Hepatocyte (in vitro differentiated cells): ENCODE measurements at regions not wholly inside any gene's neighbourhood (a gene's known extent, or its start where the extent isn't known, plus 50 kb on each side); places are given as distances from the start of the nearest gene placed in this dataset.

ENCODE experiments used
- DNase-seq: peaks from one replicate; pipeline ENCODE4 v3.0.0-alpha.2; 2016; ENCODE audit warnings: low spot score
- H2AFZ ChIP-seq: fragments of 200-600 bp; sonication (generic); 2 replicates; pipeline ENCODE4 v1.6.0; 2016; ENCODE audit warnings: antibody characterized with exemption, mild to moderate bottlenecking
- H3K27ac ChIP-seq: fragments of 200-600 bp; sonication (generic); 2 replicates; pipeline ENCODE4 v1.5.1; 2016; ENCODE audit warnings: mild to moderate bottlenecking
- H3K27me3 ChIP-seq: fragments of 200-600 bp; sonication (generic); 2 replicates; pipeline ENCODE4 v1.6.1; 2016
- H3K36me3 ChIP-seq: fragments of 200-600 bp; sonication (generic); replicated peaks from 2 replicates; pipeline ENCODE4 v1.5.1; 2016; ENCODE audit warnings: low read depth; ENCODE audit not compliant: insufficient read depth
- H3K4me1 ChIP-seq: fragments of 200-600 bp; sonication (generic); 2 replicates; pipeline ENCODE4 v1.5.1; 2016; ENCODE audit warnings: mild to moderate bottlenecking, moderate library complexity; ENCODE audit not compliant: insufficient read depth
- H3K4me2 ChIP-seq: fragments of 200-600 bp; sonication (generic); 2 replicates; pipeline ENCODE4 v1.6.0; 2016
- H3K4me3 ChIP-seq: fragments of 200-600 bp; sonication (generic); 2 replicates; pipeline ENCODE4 v1.5.1; 2016; ENCODE audit warnings: mild to moderate bottlenecking
- H3K79me2 ChIP-seq: fragments of 200-600 bp; sonication (generic); 2 replicates; pipeline ENCODE4 v1.6.0; 2017; ENCODE audit warnings: mild to moderate bottlenecking
- H3K9me2 ChIP-seq: fragments of 200-600 bp; sonication (generic); replicated peaks from 2 replicates; pipeline ENCODE4 v1.6.0; 2017; ENCODE audit warnings: mild to moderate bottlenecking; ENCODE audit not compliant: insufficient read depth
- H3K9me3 ChIP-seq: fragments of 200-600 bp; sonication (generic); 2 replicates; pipeline ENCODE4 v1.5.1; 2016; ENCODE audit warnings: low read depth, mild to moderate bottlenecking
- H4K20me1 ChIP-seq: fragments of 200-600 bp; sonication (generic); 2 replicates; pipeline ENCODE4 v1.6.0; 2016; ENCODE audit warnings: mild to moderate bottlenecking; ENCODE audit not compliant: insufficient read depth, poor library complexity, severe bottlenecking
- CTCF ChIP-seq: fragments of 200-600 bp; sonication (generic); IDR thresholded peaks from 2 replicates; pipeline ENCODE4 v1.5.1; 2016; ENCODE audit warnings: antibody characterized with exemption, mild to moderate bottlenecking; ENCODE audit not compliant: poor library complexity
- EZH2 ChIP-seq: fragments of 200-600 bp; sonication (generic); IDR thresholded peaks from 2 replicates; pipeline ENCODE4 v1.6.1; 2016; ENCODE audit warnings: antibody characterized with exemption, mild to moderate bottlenecking, borderline replicate concordance
- EZH2phosphoT487 ChIP-seq: fragments of 200-600 bp; sonication (generic); IDR thresholded peaks from one replicate; pipeline ENCODE4 v1.6.1; 2018; ENCODE audit warnings: antibody characterized with exemption, mild to moderate bottlenecking, low read depth, moderate library complexity; ENCODE audit not compliant: unreplicated experiment, severe bottlenecking
- WGBS: methylation state at CpG from one replicate; pipeline ENCODE4 v1.1.6; 2016; ENCODE audit warnings: low lambda C conversion rate; ENCODE audit errors: missing lambda C conversion rate; 5-methylcytosine and 5-hydroxymethylcytosine counted together

DNA sequence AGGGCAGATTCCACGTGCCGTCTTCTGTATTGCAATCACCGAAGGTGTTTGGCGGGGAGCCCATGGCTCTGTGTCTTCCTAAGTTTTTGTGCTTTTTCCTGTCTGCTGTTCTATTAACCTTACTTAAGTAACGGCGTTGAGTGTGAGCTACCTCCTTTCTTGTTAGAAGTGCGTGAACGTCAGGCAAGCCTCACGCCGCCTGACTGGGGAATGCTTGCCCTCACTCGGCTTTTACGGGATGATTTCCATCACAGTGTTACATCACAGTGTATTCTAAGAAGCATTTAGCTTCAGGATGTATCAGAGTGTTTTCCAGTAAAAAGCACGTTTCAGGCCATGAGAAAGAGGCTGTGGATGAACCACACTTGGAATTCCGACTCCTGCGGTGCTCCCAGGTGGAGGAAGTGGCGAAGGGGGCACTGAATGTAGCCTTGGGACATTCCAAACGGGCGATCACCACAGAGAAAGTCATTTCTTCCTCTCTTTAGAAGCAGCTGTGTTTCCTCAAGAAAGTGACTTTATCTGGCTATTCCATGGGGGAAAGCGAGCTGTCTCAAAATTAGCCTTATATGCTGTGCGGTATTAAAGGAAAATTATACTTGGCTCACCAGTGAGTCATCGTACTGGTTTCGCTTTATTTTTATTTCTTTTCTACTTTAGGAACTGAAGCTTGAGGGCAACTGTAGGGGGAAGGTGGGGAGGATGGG, 290.7 kb downstream of the KLF6 start:
- H4K20me1 ChIP-seq, result no peaks in the 10 kb centered on the region
- no peaks in the 10 kb centered on the region for H3K79me2 ChIP-seq
- DNase-seq, result no peak
- H3K9me3 ChIP-seq, result no peaks in the 10 kb centered on the region
- no peak overlapping the region for H3K4me3 ChIP-seq
- H2AFZ ChIP-seq, result no peak overlapping the region
- H3K36me3 ChIP-seq, result no peaks in the 10 kb centered on the region
- no peaks in the 10 kb centered on the region for H3K9me2 ChIP-seq
- no peaks in the 10 kb centered on the region for H3K4me1 ChIP-seq
- peak overlapping the region; percentile 4 for H3K27ac ChIP-seq
- 86% methylated on average over 22 of the region's 22 CpGs for WGBS
- H3K27me3 ChIP-seq, result no peaks in the 10 kb centered on the region
- no peak for TF ChIP-seq EZH2phosphoT487
- no peak for TF ChIP-seq EZH2
- no peak for TF ChIP-seq CTCF
- no peak overlapping the region for H3K4me2 ChIP-seq

GRCh38 chr10:3493621-3494020, 291.4 kb downstream of the KLF6 start:
- Histone ChIP-seq H2AFZ (no peak overlapping the region), H3K9me2 (no peaks in the 10 kb centered on the region), H3K36me3 (no peaks in the 10 kb centered on the region), H3K79me2 (no peaks in the 10 kb centered on the region), H3K27ac (no peak overlapping the region), H4K20me1 (no peaks in the 10 kb centered on the region), H3K4me2 (no peak overlapping the region), H3K4me3 (no peak overlapping the region), H3K27me3 (no peaks in the 10 kb centered on the region), H3K9me3 (no peaks in the 10 kb centered on the region), H3K4me1 (no peaks in the 10 kb centered on the region)
- DNase-seq, result no peak
- WGBS, result 95% methylated on average over 1 of the region's 1 CpG
- TF ChIP-seq EZH2phosphoT487 (no peak), CTCF (no peak), EZH2 (no peak)

DNA sequence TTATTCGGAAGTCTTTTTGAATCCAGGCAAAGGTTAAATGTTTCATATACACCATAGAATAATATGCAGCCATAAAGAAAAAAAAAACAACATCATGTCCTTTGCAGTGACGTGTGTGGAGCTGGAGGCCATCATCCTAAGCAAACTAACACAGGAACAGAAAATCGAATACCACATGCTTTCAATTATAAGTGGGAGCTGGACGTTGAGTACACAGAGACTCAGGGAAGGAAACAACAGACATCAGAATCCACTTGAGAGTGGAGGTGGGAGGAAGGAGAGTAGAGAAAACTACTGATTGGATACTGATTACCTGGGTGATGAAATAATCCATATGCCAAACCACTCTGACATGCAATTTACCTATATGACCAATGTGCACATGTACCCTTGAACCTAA, 293.4 kb downstream of the KLF6 start:
- no peak overlapping the region for H3K4me2 ChIP-seq
- H3K36me3 ChIP-seq, result no peaks in the 10 kb centered on the region
- H3K79me2 ChIP-seq, result no peaks in the 10 kb centered on the region
- no peak overlapping the region for H2AFZ ChIP-seq
- H3K9me2 ChIP-seq, result no peaks in the 10 kb centered on the region
- WGBS, result 57% methylated on average over 4 of the region's 4 CpGs
- no peak overlapping the region for H3K4me3 ChIP-seq
- peaks cover 5% of the 10 kb centered on the region for H3K4me1 ChIP-seq
- H4K20me1 ChIP-seq, result no peaks in the 10 kb centered on the region
- no peak for DNase-seq
- TF ChIP-seq EZH2, result no peak
- TF ChIP-seq CTCF, result no peak
- H3K27ac ChIP-seq, result no peak overlapping the region
- no peaks in the 10 kb centered on the region for H3K9me3 ChIP-seq
- H3K27me3 ChIP-seq, result no peaks in the 10 kb centered on the region

DNA sequence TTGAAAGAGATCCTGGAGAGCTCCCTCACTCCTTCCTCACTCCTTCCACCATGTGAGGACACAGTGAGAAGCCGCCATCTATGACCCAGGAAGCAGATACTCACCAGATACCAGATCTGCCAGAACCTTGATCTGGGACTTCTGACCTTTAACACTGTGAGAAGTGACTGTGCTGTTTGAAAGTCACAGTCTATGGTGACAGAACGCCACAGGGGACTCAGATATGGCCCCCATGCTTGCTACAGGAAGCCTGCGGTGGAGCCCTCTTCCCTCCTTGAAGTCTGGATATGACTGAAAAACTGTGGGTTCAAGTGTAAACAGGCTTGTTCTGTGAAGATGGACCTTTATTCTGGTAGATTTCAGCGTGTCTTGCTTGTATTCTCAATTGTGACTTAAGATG, 297.8 kb downstream of the KLF6 start:
- TF ChIP-seq EZH2phosphoT487 (no peak), EZH2 (no peak), CTCF (no peak)
- H3K27me3 ChIP-seq, result no peaks in the 10 kb centered on the region
- no peak for DNase-seq
- WGBS, result 74% methylated on average over 4 of the region's 4 CpGs
- H3K9me3 ChIP-seq, result no peaks in the 10 kb centered on the region
- H3K36me3 ChIP-seq, result no peaks in the 10 kb centered on the region
- no peaks in the 10 kb centered on the region for H3K9me2 ChIP-seq
- no peak overlapping the region for H3K4me3 ChIP-seq
- no peaks in the 10 kb centered on the region for H3K79me2 ChIP-seq
- H4K20me1 ChIP-seq, result no peaks in the 10 kb centered on the region
- H3K4me2 ChIP-seq, result no peak overlapping the region
- peaks cover 23% of the 10 kb centered on the region for H3K4me1 ChIP-seq
- H3K27ac ChIP-seq, result peak overlapping the region; percentile 74
- no peak overlapping the region for H2AFZ ChIP-seq
